HG03103 (cell line): ENCODE measurements at regions not wholly inside any gene's neighbourhood (a gene's known extent, or its start where the extent isn't known, plus 50 kb on each side); places are given as distances from the start of the nearest gene placed in this dataset.
"Not testable (repeated sequence)": the region's sequence is repeated elsewhere in the genome, so short reads cannot be mapped to it uniquely, and the experiment has no call there.

Experiments used
- ATAC-seq: cut with Tn5 transposase; IDR thresholded peaks from one replicate; pipeline ENCODE4 v1.9.1; 2021; ENCODE audit warnings: low read depth; ENCODE audit not compliant: unreplicated experiment

- no peak for ATAC-seq
These were observed 235.7 kb downstream of the EMX2 start for GRCh38 chr10:117778241-117778640.

- ATAC-seq: no peak
These were observed 237.9 kb downstream of the EMX2 start for GRCh38 chr10:117780411-117780810.

GRCh38 chr10:117781216-117781831 is 238.8 kb downstream of the EMX2 start:
- ATAC-seq: no peak

- ATAC-seq: no peak
These were observed 239.7 kb downstream of the EMX2 start for GRCh38 chr10:117782276-117782675.

- no peak for ATAC-seq
These were observed 241.3 kb downstream of the EMX2 start for GRCh38 chr10:117783698-117784395.

GRCh38 chr10:117784776-117785175 is 242.2 kb downstream of the EMX2 start:
- ATAC-seq: no peak

GRCh38 chr10:117788911-117789310 is 246.4 kb downstream of the EMX2 start:
- ATAC-seq: no peak

- ATAC-seq: no peak
These were observed 247.6 kb downstream of the EMX2 start for GRCh38 chr10:117790179-117790578.

GRCh38 chr10:117790621-117791020 is 248.1 kb downstream of the EMX2 start:
- ATAC-seq: no peak

GRCh38 chr10:117792214-117792613 is 249.7 kb downstream of the EMX2 start:
- no peak for ATAC-seq

- no peak for ATAC-seq
These were observed 250.5 kb downstream of the RAB11FIP2 start for GRCh38 chr10:117796130-117796745.

GRCh38 chr10:117797296-117797695 is 249.4 kb downstream of the RAB11FIP2 start:
- no peak for ATAC-seq

GRCh38 chr10:117801691-117802090 is 245.1 kb downstream of the RAB11FIP2 start:
- no peak for ATAC-seq

- ATAC-seq: no peak
These were observed 242.2 kb downstream of the RAB11FIP2 start for GRCh38 chr10:117804470-117805011.

GRCh38 chr10:117805139-117805538 is 241.6 kb downstream of the RAB11FIP2 start:
- ATAC-seq: no peak

GRCh38 chr10:117807441-117807840 is 239.3 kb downstream of the RAB11FIP2 start:
- ATAC-seq: no peak

GRCh38 chr10:117815816-117816215 is 230.9 kb downstream of the RAB11FIP2 start:
- not testable (repeated sequence) for ATAC-seq

- no peak for ATAC-seq
These were observed 229.6 kb downstream of the RAB11FIP2 start for GRCh38 chr10:117817116-117817515.

- no peak for ATAC-seq
These were observed 228.0 kb downstream of the RAB11FIP2 start for GRCh38 chr10:117818721-117819120.

- ATAC-seq: no peak
These were observed 227.4 kb downstream of the RAB11FIP2 start for GRCh38 chr10:117819304-117819703.

GRCh38 chr10:117823980-117824379 is 222.8 kb downstream of the RAB11FIP2 start:
- ATAC-seq: no peak

- no peak for ATAC-seq
These were observed 216.5 kb downstream of the RAB11FIP2 start for GRCh38 chr10:117830205-117830604.
